Osteocyte (in vitro differentiated cells): ENCODE measurements at regions not wholly inside any gene's neighbourhood (a gene's known extent, or its start where the extent isn't known, plus 50 kb on each side); places are given as distances from the start of the nearest gene placed in this dataset.

Experiments used
- DNase-seq: peaks from one replicate; pipeline ENCODE4 v3.0.0; 2021; ENCODE audit warnings: mixed read lengths; ENCODE audit not compliant: unreplicated experiment; ENCODE audit errors: extremely low spot score
- H3K27ac Mint-ChIP-seq: one replicate; pipeline ENCODE4 v1.8.0; 2021; ENCODE audit warnings: mild to moderate bottlenecking, mixed read lengths; ENCODE audit not compliant: unreplicated experiment
- H3K27me3 Mint-ChIP-seq: one replicate; pipeline ENCODE4 v1.8.0; 2021; ENCODE audit warnings: mixed read lengths; ENCODE audit not compliant: unreplicated experiment
- H3K36me3 Mint-ChIP-seq: one replicate; pipeline ENCODE4 v1.8.0; 2021; ENCODE audit warnings: mixed read lengths; ENCODE audit not compliant: unreplicated experiment
- H3K4me1 Mint-ChIP-seq: one replicate; pipeline ENCODE4 v1.8.0; 2021; ENCODE audit warnings: mixed read lengths; ENCODE audit not compliant: unreplicated experiment
- H3K4me3 Mint-ChIP-seq: one replicate; pipeline ENCODE4 v1.8.0; 2021; ENCODE audit warnings: mild to moderate bottlenecking, moderate library complexity, mixed read lengths; ENCODE audit not compliant: unreplicated experiment
- H3K9me3 Mint-ChIP-seq: one replicate; pipeline ENCODE4 v1.8.0; 2021; ENCODE audit warnings: mixed read lengths; ENCODE audit not compliant: unreplicated experiment
- CTCF ChIP-seq: fragments of 200-600 bp; sonication (generic); IDR thresholded peaks from 2 replicates; pipeline ENCODE4 v1.5.0; 2021; ENCODE audit warnings: antibody characterized with exemption, mild to moderate bottlenecking, moderate library complexity

DNA sequence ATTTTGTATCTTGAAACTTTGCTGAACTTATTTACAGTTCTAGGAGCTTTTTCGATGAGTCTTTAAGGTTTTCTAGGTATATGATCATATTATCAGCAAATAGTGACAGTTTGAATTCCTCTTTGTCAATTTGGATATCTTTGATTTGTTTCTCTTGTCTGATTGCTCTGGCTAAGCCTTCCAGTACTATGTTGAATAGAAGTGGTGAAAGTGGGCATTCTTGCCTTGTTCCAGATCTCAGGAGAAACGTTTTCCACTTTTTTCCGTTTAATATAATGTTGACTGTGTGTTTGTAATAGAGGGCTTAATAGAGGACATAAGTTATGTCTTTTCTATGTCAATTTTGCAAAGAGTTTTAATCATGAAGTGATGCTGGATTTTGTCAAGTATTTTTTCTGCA, 124.3 kb downstream of the ZNF280B start:
- H3K4me3 Mint-ChIP-seq, result no peak overlapping the region
- TF ChIP-seq CTCF, result no peak
- no peak for DNase-seq
- H3K9me3 Mint-ChIP-seq, result no peaks in the 10 kb centered on the region
- peaks cover 54% of the 10 kb centered on the region for H3K27me3 Mint-ChIP-seq
- H3K36me3 Mint-ChIP-seq, result no peaks in the 10 kb centered on the region
- H3K27ac Mint-ChIP-seq, result no peak overlapping the region
- H3K4me1 Mint-ChIP-seq, result no peaks in the 10 kb centered on the region

DNA sequence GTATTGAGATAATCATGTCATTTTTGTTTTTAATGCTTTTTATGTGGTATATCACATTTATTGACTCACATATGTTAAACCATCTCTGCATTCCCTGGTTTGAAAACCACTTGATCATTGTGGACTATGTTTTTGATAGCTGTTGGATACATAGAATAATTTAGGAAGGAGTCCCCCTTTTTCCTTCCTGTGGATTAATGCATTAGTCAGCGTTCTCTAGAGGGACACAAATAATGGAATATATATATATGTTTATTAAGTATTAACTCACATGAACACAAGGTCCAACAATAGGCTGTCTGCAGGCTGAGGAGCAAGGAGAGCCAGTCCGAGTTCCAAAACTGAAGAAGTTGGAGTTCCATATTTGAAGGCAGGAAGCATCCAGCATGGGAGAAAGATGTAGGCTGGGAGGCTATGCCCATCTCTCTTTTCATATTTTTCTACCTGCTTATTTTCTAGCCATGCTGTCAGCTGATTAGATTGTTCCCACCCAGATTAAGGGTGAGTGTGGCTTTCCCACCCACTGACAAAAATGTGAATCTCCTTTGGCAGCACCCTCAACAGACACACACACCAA, 123.8 kb downstream of the ZNF280B start:
- H3K27me3 Mint-ChIP-seq, result peaks cover 49% of the 10 kb centered on the region
- no peaks in the 10 kb centered on the region for H3K4me1 Mint-ChIP-seq
- no peaks in the 10 kb centered on the region for H3K9me3 Mint-ChIP-seq

GRCh38 chr22:22386602-22387385, 121.7 kb downstream of the ZNF280B start:
- H3K27me3 Mint-ChIP-seq, result peaks cover 39% of the 10 kb centered on the region
- H3K4me3 Mint-ChIP-seq, result no peak overlapping the region
- TF ChIP-seq CTCF, result no peak
- no peak overlapping the region for H3K27ac Mint-ChIP-seq
- no peaks in the 10 kb centered on the region for H3K4me1 Mint-ChIP-seq
- peak; percentile 56 for DNase-seq
- H3K9me3 Mint-ChIP-seq, result no peaks in the 10 kb centered on the region
- no peaks in the 10 kb centered on the region for H3K36me3 Mint-ChIP-seq

More for the DNA sequence above, 123.8 kb downstream of the ZNF280B start:
- no peak for DNase-seq
- no peaks in the 10 kb centered on the region for H3K36me3 Mint-ChIP-seq
- no peak for TF ChIP-seq CTCF
- H3K4me3 Mint-ChIP-seq, result no peak overlapping the region
- no peak overlapping the region for H3K27ac Mint-ChIP-seq

DNA sequence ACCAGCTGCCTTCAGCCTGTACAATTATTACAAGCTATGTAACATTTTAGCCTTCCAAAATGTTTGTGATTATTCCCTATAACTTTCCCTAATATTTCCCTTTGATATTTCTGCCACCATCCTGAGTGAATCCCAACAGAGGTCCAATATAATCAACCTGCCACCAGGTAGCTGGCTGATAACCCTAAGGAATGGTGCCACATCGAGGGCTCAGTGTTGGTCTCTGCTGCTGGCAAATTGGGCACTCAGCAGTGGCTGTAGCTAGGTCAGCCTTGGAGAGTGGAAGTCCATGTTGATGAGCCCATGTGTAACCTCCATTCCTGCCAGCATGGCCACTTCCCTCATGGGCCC, 121.2 kb downstream of the ZNF280B start:
- TF ChIP-seq CTCF, result no peak
- H3K9me3 Mint-ChIP-seq, result peaks cover 3% of the 10 kb centered on the region
- H3K4me1 Mint-ChIP-seq, result no peaks in the 10 kb centered on the region
- H3K27ac Mint-ChIP-seq, result no peak overlapping the region
- no peak overlapping the region for H3K4me3 Mint-ChIP-seq
- H3K36me3 Mint-ChIP-seq, result no peaks in the 10 kb centered on the region
- H3K27me3 Mint-ChIP-seq, result peaks cover 36% of the 10 kb centered on the region
- DNase-seq, result peak; percentile 78

DNA sequence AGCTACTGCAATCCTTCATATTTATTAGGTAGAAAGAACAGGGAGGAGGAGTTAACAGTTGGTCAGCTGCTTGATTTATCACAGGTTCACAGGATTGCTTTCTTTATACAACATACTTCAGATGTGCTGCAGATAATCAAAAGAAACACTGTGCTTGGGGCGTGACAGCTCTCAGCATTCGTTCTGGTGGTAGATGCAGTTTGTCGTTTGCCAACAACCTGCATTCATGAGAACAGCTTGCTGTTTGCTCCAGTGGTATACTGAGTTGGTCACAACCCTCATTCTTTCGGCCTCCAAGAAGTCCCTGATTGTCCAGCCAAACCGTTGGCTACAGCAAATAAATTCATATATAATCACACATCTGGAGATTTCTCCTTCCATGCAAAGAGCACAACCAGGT, 120.5 kb downstream of the ZNF280B start:
- TF ChIP-seq CTCF, result no peak
- Mint-ChIP-seq H3K27me3 (peaks cover 29% of the 10 kb centered on the region), H3K9me3 (peaks cover 9% of the 10 kb centered on the region), H3K36me3 (no peaks in the 10 kb centered on the region), H3K4me1 (no peaks in the 10 kb centered on the region), H3K4me3 (no peak overlapping the region), H3K27ac (no peak overlapping the region)
- peak; percentile 17 for DNase-seq
